GM21528 (cell line): ENCODE measurements at regions not wholly inside any gene's neighbourhood (a gene's known extent, or its start where the extent isn't known, plus 50 kb on each side); places are given as distances from the start of the nearest gene placed in this dataset.
"Not testable (repeated sequence)": the region's sequence is repeated elsewhere in the genome, so short reads cannot be mapped to it uniquely, and the experiment has no call there.

Source experiments
- ATAC-seq: cut with Tn5 transposase; IDR thresholded peaks from one replicate; pipeline ENCODE4 v1.9.1; 2021; ENCODE audit warnings: mild to moderate bottlenecking, moderate library complexity; ENCODE audit not compliant: unreplicated experiment, low FRiP score

DNA sequence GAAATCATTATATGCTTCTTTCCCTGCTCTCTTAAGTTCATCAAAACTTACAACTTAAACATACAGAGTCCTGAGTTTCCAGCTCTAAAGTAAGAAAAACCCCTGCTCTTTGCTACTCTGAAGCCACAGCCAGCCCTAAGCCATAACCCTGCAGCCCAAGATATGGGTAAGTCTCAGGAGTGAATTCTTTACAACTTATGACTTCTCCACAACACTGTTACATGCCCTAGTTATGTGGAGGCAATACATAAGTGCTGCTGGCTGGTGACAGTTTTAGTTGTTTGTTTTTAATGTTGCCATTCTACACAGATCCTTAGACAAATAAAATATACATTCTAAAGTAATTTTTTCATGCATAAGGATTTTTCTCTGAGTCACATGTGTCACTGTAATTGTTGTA lies 100.2 kb downstream of the FBXO8 start:
- no peak for ATAC-seq

DNA sequence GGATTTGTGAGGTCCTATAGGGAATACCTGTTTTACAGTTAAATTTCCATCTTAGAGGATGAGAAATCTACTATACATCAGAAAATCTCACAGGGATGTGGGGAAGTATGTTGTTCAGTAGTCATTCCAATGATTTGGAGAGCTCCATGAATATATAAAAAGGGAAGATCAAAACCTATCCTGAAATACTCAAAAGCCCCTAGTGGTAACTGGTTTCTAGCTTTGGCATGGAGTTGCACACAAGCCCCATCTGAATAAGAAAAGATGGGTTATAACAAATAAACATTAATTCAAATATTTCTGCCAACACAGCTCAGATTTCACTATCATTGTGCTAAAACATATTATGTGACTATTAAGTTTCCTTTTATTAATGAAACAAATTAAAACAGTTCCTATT lies 101.6 kb downstream of the FBXO8 start:
- no peak for ATAC-seq

DNA sequence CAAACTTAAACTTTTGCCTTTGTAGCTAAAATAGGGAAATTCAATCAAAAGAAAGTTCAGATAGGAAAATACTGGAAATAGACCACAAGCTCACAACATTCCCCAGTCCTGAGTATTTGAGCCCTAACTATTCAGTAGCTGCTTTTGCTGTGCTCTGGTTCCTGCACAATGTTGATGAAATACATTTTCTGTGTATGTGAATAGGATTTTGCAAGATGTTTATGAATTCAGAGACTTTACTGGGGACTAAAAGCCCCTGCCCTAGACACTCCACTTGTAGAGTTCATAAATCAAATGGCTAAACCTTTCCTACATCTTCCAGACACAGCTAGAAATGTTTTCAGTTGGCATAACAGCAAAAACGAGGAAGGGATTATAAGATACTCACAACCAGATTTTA lies 105.9 kb downstream of the FBXO8 start:
- ATAC-seq: no peak

DNA sequence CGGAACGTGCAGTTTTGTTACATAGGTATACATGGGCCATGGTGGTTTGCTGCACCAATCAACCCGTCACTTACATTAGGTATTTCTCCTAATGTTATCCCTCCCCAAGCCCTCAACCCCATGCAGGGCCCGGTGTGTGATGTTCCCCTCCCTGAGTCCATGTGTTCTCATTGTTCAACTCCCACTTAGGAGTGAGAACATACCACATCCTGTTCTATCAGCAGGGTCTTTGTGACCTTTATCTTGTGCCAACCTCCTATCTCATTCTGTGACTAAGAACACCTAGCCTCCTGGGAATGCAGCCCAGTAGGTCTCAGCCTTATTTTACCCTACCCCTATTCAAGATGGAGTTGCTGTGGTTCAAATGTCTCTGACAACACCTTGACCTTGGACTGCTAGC lies 107.6 kb downstream of the FBXO8 start:
- not testable (repeated sequence) for ATAC-seq

DNA sequence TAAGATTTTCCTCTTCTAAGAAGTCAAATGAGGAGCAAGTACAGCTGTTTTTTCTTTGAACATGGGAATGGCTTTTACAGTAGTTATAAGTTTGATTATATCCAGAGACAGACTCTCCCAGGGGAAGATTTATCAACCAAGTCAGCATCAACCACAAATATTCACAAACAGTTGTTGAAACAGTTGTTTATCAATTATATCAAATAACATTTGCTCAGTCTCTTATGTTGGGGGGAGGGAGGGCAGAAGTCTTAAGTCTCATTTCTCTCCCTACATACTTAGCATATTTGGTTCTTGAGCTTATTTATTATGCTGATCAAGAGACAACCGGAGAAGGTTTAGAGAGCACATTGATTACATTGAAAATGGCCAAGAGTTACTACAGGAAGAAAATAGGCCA lies 110.1 kb downstream of the FBXO8 start:
- no peak for ATAC-seq

DNA sequence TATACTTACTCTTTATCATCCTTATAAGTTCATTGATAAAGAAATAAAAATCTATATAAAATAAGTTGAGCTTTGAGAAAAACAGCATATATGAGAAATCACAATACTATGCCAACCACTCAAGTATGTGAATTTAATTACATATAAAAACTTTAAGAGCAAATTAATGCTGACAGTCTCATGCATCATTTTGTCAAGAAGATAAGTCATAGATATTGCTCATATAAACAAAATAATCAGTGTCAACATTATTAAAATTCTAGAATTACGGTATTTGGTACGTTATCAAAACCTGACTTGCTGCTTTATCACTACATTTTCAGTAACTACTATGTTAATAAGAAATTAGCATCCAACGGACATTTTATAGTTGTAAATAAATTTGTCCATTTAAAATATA lies 111.2 kb downstream of the FBXO8 start:
- no peak for ATAC-seq

DNA sequence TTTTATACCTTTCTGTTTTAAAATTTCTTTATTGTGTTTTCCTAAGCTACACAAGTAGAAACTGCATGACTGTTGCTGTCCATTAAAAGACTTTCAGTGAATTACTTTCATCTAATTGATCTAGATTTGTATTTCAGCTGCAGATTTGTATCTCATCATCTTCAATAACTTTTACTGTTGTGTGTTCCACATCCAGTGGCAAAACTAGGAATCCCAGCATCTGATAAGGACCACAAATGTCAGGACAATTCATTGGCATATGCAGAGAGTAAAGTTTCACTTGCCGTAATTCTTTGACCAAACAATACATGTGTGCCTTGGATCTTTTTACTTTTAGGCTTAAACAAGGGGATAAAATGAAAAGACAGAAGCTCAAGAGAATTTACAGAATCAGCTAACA lies 112.6 kb downstream of the FBXO8 start:
- no peak for ATAC-seq

DNA sequence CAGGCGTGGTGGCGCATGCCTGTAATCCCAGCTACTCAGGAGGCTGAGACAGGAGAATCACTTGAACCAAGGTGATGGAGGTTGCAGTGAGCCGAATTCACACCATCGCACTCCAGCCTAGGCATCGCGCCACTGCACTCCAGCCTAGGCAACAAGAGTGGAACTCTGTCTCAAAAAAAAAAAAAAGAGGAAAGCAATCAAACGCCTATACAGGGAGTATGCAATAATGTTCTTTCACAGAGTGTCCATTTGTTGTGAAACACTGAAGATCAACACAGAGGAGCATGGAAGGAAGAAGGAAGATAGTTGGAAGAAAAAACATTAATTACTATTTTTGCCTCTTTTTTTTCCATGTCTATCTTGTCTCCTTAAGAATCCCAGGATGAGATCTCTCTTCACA lies 113.4 kb downstream of the FBXO8 start:
- no peak for ATAC-seq

DNA sequence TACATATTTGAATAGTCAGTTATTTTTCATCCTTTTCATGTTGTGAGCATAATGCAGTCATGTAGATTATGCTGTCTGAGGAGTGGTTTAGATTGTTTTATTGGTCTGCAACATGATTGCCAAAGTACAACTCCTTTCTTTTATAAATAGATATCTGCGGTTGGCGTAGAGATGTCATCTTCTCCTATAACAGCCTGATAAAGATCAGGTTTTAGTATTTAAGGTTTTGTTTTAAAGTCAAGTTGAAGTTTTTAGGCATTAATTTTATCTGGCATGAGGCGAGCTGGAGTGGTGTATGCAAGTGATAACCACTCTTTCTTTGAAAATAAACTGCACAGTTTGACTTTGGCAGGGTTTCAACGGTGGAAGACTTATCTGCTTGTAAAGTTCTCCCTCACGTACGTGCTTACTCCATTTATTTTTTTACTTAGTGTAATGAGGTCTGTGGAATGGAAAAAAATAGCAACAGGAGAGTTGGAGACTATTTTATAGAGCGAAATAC lies 126.3 kb downstream of the FBXO8 start:
- ATAC-seq: no peak

DNA sequence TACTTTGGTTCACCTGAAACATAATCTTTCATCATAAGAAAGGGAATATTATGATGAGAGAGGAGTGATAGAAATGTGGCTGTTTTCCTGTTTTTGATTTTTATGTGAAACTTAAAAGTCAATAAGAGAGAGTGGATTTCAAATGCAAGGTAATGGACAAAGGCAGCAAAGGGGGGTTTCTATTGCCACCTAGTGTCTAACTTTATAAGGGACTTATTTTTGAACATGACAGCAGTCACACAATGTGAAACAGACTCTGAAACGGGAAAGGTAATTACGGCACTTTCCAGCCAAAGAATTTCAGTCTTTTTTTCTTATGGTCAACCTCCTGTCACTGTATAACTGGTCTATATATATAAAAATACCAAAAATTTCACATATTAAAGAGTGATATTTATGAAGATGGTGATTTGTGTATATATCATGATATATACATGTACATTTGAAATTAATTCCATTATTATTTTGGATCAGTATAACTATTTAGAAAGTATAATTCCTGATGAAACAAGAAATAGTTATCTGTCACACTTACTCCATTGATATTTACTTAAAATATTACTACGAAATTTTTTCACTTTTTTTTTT lies 127.1 kb downstream of the FBXO8 start:
- peak; percentile 95 for ATAC-seq

DNA sequence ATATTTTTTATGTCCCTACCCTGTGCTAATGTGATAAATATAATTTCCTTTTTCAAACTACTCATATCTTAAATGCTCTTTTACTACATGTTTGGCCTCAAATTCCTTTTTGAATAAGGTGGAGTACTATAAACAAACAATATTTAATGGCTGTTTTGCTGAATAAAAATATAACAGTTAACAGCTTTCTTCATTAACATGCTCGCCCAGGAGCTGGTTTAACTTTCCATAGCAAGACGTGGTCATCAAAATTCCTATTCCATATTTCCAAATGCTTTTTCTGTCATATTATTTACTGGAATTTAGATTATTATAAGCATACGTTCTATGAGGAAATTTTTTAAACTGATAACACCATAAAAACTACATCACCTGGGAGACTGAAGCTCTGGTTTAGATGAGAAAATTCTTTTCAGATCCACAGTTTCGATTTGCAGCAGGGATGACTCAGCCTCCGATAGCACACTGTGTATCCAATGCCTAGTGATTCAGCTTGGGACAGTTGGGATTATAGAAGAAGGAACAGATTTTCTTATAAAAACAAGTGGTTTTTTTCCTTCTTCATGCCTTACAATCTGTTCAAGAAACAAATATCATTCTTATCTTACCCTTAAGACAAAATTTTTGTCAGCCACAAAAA lies 129.1 kb downstream of the FBXO8 start:
- no peak for ATAC-seq

DNA sequence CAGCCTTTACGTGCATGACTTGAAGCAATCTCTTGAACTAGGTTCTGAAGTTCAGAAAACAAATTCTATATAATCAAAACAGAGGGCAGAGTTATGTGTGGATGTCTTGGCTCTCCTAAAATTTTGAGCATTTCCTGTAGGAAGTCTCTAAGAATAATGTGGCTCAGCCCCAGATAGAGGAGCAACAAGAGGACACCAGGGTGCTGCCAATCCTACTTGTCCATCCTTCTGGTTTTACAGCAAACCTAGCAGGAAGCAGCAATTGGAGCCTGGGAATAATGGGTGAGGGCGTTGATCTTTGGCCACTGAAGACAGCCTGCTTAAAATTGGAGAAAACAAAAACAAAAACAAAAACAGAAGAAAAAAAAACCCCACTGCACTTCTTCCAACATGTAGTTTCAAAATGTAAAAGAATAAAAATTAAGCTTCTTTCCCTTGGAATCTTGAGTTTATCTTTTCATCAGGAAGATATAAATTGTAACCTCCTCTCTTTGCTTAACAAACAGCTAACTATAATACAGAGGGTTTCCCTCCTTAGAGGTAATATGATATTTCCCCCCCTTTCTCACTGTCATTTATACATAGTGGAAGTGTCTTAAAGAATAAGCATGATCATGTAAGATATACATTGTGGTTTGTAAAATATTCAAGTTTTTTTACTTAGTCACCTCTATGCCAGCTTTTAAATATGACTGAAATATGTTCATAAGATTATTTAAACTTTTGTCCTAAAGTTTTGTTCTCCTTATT lies 130.6 kb downstream of the FBXO8 start:
- no peak for ATAC-seq

DNA sequence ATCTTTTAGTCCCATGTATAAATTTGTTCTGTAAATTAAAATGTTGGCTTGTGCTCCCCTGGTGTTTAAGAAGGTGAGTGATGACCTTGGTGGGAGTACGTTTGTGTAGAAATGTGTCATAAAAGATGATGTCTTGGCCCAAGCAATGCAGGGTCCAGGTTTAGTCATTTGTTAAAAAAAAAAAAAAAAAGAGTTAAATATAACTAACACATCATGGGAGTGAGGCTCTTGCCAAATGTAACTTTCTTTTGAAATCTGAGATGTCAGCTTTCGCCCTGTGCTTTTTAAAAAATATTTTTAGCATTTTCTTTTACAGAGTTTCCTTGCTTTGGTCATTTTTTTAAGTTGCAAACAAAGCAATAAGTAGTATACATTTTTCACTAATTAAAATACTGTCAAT lies 135.6 kb downstream of the FBXO8 start:
- ATAC-seq: no peak

DNA sequence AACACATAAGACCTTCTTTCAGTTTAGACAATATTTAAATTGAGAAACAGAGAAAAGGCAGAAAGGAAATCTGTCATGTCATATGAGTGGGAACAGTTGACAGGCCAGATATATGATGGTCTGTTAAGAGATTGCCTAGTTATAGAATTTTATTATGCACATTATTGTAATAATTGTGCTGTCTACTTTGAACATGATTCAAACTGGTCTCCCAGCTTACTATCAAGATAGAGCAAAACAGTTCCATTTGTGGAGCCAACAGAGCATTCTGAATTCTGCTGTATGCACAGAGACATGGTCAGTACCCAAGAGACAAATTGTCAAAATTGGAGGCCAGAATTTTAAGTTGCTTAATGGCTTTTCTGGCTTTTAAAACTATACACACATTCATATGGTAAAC lies 139.4 kb downstream of the FBXO8 start:
- ATAC-seq: no peak

DNA sequence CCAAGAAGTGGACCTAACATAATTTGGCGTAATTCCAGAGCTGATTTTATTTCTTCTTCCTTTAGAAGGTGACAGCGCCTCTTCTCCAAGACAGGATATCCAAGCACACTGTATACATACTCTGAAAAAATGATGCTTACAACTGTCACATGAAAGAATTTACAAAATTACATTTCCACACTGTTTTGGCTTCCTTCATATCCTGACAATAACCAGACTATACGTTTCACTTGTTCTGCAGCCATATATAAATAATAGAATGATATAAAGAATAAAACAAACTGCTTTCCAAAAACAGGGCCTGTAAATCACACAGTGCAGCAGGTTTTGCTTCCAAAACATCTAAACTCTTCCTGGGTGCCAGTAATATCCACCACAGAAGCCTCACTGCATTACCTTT lies 141.6 kb downstream of the FBXO8 start:
- ATAC-seq: no peak

DNA sequence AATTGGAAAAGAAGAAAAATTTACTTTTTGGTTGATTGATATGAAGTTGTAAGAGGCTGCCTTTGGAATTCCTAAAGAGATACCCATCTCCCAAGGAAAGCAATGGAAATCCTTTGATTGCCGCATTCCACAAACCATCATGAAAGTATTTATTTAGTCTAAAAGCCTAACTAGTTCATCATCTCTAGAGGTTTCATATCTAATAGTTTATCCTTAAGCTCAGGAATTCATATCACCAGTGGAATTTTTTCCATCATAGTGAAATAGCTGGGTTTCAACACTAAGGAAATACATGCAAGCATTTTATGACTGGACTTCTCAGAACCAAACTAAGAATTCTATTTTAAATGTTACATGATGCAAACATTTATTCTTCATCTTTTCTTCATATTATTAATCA lies 144.9 kb downstream of the FBXO8 start:
- ATAC-seq: no peak

DNA sequence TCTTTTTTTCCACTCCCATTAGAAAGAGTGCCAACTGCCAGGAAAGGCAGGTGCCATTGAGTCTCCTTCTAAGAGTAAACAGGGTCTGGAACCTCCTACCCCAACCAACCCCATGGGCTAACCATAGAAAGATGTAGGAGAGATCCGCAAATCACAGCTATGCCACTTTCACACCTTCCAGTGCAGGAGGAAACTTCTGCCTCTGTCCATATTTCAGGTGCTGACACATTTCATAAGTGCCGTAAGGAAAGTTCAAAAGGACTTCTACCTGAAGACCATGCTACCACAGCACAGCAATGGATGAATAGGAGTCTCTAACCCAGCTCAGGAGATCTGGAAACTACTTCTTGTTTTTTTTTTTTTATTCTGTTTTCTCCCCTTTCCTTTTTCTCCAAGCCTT lies 145.8 kb downstream of the FBXO8 start:
- no peak for ATAC-seq

DNA sequence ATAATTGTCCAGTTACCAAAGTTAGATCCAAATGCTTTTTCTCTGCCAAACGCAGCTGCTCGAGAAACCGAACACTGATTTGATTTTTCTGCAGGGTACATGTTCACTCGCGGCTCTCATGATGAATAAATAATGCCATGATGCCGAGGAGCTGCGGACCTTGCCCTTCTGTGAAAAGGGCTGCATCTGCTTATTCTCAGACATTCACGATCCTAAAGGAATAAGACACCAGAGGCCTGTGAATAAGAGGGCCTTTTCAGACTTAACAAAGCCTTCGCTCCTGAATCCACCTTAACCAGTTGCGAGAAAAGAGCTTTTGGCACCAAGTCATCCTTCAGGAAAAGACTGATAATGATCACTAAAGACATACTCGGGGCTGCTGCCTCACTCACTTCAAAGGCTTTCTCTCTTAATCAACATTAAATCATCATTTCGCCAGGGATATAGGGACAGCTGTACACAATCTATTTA lies 147.5 kb downstream of the FBXO8 start:
- ATAC-seq: no peak

DNA sequence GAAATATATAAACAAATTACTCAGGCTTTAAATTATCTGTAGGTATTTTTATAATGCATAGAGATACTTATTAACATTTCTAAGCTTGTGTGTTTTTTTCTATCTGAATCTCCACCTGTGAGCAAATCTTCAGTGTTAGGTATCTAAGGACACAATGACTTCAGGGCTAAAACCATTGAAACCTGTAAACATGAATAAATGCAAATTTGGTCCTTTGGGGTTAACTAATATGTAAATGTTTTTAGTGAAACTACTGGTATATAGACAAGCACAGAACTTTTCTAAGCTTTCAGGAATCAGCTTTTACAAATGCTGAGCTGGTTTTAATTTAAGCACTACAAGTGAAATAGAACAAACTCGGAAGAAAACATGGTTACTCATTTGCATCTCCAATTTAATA lies 147.9 kb downstream of the FBXO8 start:
- ATAC-seq: no peak

DNA sequence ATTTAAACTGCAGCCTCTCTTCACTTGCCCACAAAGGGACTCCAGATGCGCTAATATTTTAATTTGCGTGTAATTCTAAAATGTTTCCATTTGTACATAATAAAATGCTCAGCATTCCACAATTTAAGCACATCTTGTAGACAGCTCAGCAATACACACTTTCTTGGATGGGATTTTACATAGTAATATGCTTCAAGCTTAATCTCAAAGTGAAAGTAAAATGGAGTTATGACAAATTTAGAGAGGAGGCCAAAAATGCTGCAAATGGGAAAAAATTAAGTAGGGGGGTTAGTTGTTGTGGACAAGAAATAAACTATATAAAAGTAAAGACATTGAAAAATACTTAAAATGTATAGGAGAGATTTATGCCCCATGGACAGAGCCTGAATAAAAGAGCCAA lies 149.1 kb downstream of the FBXO8 start:
- no peak for ATAC-seq

DNA sequence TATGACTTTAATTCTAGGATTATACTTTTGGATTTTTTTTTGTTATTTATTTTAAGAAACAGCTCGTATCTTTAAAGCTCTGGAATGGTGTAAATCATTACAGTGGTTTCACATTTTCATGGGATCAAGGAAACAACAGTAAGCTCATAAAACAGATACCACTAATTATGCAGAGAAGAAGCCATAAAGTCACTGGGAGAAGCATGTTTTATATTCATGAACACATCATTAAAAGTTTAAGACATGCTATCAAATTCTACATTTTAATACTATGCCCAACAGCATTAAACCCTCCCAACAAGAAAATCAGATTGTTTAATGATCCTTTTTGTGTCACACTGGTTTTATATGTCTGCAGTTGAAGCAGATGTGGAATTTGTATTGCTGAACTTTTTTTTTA lies 149.9 kb downstream of the FBXO8 start:
- ATAC-seq: no peak

DNA sequence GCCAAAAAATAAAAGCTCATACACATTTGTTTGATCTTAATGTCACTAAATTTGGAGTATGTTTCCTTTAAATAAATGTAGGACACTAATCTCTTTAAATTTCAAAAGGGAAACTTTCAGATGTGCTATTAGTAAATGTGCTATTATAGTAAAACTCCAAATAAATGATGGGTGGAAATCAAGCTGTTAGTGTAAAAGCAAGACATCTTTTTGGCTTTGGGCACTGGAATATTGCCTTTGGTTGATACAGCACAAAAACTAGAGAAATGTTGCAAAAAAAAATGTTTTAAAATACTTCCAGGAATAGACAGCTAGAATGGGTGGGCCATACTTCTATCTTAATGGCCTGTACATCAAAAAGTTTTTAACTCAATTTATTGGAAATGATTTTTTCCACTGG lies 151.6 kb downstream of the FBXO8 start:
- no peak for ATAC-seq
